Brain pericyte (primary cell): ENCODE measurements at regions not wholly inside any gene's neighbourhood (a gene's known extent, or its start where the extent isn't known, plus 50 kb on each side); places are given as distances from the start of the nearest gene placed in this dataset.

Experiments used
- DNase-seq: peaks from one replicate; pipeline ENCODE4 v3.0.0-alpha.2; 2012; ENCODE audit warnings: low read depth, low spot score

DNA sequence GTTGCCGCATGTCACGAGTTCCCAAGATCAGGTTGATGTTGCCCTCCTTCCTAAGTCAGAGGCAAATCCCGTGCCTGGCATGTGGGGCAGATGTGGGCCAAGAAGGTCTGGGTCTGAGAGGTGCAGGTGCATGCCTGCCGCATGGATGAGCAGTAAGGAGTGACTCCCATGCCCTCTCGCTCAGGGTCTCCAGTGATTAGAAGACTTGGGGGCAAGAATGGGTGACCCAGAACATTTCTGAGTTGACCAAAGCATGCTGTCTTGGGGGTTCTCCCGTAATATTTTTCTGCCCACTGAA, 120.6 kb upstream of the HDAC4 start:
- DNase-seq: no peak

DNA sequence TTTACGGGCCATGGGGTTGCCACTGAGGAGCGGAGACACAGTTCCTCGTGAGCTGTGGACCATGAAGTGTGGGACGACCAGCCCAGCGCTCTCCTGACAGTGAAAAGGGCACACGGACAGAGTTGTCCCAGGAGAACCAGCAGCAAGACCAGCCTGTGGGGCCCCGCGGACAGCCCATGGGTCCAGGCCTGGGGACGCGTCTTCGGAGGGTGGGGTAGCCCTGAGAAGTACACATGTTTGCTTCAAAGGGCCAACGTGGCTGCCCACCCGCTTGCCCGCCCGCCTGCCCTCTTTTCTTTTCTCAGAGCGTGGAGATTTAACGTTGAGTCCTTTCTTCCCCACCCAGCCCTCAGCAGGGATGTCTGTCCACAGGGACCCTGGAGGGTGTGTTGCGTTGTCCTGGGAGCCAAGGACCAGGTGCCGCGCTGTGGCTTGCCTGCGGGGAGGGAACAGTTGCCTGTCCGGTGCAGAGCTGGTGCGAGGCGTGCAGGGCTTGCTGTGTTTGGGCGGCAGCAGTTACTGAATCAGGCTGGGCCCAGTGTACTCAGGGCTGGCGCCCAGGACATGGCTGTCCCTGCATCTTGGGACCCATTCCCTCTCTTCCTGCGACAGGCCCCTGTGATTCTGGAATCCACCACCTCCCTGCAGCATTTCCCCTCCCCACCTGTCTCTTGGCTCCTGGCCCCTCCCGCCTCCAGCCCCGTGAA, 120.1 kb upstream of the HDAC4 start:
- DNase-seq: no peak

DNA sequence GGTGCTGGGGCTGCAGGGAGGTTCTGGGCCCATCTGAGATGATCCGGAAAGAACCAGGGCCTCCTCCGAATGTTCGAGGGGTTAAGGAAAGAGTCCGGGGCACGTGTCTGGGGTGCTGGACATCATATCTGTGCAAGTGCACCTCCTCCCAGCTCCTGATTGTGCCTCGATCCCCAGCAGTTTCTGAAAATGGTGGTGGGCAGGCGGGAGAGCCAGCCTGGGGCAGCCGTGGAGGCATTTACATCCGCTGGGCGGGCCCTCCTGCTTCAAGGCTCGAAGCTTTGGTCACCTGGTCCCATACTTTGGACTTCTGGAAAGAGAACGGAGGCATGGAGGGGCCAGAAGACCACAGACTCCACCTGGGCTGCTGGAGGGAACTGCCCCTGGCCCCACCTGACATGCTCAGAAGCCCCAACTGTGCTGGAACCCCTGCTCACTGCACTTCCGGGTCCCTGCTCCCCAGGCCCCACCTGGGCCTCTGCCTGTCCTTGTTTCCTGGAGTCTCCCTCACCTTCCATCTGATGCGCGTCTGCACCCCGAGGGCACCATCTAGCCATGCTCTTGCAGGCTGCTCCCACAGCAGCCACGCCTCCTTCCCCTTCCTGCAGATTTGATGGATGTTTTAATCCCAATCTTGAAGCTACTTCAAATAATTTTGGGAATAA, 119.2 kb upstream of the HDAC4 start:
- no peak for DNase-seq

DNA sequence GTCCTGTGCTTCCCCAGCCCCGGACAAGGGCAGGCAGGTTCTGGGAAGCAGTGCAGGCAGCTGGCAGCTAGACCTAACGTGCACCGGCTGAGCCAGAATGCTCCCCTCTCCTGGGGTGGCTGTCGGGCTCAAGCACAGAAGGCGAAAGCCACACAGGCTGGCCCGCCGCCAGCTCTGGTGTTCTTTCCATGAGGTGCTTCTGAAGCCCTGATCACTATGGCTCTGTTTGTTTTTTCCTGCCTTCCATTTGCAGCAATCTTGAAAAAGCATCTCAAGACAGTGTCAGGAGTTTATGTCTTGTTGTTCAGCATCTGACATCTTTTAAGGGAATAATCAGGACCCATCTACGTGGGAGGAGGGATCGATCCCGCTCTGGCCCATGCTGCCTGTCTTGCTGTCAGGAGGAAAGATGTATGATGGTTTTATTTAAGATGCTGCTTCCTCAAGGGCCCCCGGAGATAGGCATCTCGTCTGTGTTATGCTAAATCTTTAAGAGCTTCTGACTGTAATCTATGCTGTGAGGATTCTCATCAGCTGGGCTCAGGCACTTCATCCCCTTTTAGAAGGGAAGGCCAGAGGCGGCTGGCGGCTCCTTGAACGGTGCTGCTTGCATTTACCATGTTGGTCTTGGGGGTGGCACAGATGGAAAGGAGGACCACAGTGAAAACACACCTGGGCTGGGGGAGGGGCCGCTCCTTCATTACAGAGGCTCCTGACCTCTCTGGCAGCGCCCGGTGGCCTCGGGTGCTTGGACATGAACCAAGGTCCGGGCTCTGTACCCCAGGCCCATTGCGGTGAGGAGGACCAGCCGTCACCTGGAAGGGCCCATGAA, 118.5 kb upstream of the HDAC4 start:
- no peak for DNase-seq

DNA sequence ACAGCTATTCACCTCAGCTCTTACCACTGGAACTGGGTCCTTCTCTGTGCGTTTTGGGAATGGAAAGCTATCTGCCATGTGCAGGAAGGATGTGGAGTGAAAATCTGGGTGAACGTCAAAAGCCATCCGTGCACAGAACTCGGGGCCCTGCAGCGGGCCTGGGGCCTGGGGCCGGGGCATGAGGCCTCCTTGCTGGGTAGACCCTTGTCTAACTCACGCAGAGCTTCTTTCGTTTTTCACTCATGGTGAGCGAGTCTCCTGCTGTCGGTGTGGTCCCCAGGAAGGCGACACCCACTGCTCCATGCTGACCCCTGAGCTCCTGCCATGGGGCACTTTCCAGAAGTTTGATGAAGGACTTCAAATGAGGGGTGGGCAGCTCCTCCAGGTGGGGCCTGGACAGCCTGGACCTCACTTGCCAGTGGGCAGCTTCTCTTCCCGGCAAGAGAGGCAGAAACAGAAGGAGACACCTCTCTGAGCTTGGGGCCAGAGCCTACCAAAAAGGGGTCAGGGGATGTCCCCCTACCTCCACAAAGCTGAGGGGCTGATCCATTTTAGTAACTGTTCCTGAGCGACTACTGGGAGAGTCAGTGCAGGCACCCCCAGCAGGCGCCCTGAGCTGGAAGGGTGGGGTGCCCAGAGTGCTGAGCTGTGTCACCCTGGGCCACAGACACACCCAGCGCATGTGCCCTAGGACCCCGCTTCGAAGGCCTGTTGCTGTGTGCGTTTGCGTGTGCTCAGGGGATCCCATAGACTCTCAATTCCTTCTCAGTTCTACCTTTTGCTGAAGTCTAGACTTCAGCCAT, 117.7 kb upstream of the HDAC4 start:
- DNase-seq: no peak

DNA sequence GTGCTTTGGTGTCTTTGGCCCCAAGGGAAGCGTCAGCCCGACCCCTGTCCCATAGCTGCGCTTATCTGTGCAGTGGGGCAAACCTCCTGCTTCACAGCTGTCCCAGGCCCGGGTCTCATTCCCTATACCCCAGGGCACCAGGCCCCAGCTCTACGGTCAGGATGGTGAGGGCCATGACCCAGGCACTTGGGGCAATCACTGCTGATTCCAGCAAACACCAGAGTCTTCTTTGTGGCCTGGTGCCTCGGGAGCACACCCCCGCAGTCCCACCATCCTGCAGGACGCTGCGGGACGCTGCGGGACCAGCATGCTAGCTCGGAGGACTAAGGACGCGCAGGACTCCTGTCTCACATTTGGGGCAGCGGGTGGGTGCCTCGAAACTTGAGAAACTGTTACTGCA, 116.9 kb upstream of the HDAC4 start:
- DNase-seq: no peak

DNA sequence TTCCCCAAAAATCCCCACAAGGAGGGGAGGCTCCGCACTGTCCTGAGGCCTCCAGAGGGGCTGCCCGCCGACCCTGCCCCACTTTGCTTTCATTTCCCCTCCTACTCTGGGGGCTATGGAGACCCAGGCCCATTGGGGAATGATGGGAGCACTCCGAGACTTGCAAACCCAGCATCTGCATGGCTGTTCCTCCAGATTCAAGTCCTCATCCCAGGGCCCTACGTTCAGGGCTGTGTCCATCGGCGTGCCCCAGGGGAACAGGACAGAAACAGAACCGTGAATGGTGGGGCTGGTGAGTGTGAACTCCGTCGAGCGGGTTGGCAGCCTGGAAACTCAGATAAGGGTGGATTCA, 116.1 kb upstream of the HDAC4 start:
- no peak for DNase-seq

DNA sequence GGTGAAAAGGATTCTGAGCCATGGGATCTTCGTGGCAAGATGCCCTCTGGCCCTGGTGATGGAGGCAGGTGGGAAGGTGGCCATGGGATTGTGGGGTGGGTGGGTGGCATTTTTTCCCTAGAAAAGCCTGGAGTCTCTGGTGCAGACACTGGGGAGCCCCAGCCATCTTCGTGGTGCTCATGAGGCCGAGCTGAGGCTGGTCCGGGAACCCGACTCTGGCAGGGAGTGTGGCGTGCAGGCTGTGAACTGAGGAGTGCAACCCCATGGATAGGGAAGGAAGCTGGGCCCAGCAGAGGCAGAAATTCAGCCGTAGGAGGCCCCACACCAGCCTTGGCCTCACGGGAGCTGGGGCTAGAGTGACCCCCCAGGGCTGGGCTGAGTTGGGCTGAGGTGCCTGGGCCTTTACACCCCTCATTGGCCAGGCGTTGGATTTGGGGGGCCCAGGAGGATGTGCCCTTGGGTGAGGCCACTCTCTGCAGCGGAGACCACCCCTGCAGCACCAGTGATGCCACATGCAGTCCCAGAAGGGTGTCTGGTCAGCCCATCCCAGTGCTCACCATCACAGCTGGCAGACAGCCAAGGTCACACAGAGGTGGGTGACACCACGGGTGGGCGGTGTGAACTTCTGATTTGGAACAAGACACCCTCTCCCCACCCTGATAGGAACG, 115.6 kb upstream of the HDAC4 start:
- no peak for DNase-seq

DNA sequence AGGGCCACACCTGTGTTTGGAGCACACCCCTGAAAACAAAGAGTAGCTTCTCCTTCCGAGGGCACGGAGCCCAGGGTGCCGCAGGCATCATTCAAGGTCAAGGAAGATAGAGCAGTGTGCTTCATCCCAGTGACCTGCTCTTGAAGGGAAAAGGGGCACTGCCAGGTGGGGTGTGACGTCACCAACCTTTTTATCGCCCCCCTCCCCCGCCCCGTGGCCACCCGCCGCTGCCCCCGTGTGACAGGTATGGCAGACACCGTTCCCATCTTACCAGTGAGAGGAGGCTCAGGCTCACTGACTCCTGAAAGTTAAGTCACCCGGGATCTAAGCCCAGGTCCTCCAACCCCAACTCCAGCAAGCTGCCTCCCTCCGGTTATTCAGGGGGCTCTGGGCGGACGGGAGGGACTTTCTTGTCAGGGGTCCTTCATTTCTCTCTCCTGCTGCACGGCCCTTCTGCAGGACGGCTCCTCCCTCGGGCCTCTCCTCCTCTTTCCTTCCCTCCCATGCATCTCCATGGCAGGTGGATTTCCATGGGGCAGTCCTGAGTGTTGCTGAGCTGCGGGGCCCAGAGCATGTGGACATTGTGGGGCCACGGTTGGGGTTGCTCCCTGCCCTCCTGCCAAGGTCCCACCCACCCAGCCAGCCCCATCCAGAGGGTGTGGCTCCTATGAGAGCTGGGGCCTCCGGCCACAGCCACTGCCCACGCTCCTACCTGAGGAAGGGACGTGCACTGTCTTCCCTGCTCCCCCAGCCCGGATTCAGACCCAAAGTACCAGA, 114.1 kb upstream of the HDAC4 start:
- DNase-seq: no peak

DNA sequence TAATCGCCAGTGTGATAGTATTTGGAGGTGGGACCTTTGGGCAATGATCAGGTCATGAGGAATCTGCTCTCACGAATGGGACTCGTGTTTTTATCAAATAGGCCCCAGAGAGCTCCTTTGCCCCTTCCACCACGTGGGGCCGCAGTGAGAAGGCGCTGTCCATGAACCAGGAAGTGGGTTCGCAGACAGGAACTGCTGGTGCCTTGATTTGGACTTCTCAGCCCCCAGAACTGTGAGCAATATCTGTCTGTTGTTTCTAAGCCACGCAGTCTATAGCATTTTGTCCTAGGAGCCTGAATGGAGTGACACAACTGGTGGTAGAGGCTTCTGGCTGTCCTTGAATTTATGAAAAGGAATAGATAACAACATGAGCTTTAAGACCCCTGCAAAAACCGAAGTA, 111.2 kb upstream of the HDAC4 start:
- no peak for DNase-seq

DNA sequence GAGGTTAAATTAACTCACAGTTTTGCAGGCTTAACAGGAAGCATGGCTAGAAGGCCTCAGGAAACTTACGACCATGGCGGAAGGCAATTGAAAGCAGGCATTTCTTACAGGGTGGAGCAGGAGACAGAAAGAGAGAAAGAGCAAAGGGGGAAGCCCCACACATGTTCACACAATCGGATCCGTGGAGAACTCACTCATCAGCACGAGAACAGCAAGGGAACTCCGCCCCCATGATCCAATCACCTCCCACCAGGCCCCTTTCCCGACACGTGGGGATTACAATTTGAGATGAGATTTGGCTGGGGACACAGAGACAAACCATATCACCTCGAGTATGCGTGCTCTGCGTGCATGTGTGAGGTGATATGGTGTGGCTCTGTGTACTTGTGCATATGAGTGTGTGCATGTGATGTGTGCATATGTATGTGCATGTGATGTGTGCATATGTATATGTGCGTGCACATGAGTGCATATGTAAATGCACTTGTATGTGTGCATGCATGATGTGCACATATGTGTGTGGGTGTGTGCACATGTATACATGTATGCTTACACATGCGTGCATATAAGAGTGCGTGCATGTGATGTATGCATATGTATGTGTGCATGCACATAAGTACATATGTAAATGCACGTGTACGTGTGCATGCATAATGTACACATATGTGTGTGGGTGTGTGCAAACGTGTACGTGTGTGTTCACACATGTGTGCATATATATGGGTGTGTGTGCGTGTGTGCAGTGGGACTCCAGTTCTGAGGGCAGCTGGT, 108.7 kb upstream of the HDAC4 start:
- DNase-seq: no peak

DNA sequence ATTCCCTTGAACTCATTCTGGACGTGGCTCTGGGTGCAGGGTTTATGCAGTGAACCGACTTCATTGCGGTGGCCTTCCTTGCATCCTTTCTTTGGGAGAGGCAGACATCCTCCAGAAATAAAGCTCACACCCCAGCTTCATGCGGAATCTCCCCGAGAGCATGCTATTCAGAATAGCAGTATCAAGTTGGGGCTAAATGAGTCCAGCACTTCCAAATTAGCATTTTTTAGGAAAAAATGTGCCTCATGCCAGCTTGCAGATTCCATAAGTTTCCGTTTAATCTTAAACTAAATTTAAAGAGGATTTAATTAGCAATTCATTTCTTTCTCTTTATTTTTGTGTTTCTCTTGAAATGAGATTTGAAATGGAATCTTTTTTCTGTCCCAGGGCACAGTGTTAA, 107.4 kb upstream of the HDAC4 start:
- no peak for DNase-seq

DNA sequence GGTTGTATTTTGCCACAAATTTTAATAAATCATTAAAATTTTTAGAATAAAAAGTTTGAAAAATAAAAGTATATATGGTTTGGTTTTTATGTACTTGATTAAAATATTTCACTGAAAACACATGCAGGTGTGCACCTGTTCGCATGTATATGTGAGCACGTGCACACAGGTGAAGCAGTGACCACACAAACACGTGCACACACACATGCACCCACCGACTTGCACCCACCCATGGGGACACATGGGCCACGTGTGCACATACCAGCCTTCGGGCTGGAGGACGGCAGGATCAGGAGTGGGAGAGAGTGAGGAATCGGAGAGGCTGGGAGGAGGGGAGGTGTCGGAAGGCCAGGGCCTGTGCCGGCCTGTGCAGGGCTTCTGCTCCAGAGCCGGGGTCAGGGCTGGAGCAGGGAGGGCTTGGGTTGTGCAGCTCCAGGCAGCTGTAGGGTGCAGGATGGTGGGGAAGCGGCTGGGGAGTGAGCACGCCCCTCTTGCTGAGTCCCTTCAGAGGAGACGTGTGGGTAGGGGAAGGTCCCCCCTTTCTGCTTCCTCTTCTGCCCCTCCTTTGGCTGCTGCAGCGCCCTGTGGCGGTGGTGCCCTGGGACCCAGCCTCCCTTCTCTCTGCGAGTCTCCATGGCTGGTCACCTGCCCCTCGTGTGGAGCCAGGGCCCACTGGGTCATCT, 106.9 kb upstream of the HDAC4 start:
- DNase-seq: no peak

DNA sequence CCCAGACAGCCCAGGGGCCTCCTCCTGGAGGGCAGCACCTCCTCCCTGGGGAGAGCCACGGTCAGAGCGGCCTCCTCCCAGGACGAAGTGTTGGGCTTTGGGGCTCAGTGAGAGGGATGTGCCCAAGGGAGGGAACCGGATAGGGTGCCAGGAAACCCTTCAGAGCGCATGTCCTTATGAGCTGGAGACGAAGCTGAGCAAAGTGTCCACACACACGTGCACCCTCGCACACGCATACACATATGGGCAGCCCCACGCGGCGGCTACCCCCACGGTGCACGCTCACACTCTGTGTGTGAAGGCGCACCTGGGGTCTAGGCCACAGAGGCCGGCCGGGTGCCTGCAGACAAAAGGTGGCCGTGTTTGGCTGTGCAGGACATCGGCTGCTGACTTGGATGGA, 106.1 kb upstream of the HDAC4 start:
- DNase-seq: no peak

DNA sequence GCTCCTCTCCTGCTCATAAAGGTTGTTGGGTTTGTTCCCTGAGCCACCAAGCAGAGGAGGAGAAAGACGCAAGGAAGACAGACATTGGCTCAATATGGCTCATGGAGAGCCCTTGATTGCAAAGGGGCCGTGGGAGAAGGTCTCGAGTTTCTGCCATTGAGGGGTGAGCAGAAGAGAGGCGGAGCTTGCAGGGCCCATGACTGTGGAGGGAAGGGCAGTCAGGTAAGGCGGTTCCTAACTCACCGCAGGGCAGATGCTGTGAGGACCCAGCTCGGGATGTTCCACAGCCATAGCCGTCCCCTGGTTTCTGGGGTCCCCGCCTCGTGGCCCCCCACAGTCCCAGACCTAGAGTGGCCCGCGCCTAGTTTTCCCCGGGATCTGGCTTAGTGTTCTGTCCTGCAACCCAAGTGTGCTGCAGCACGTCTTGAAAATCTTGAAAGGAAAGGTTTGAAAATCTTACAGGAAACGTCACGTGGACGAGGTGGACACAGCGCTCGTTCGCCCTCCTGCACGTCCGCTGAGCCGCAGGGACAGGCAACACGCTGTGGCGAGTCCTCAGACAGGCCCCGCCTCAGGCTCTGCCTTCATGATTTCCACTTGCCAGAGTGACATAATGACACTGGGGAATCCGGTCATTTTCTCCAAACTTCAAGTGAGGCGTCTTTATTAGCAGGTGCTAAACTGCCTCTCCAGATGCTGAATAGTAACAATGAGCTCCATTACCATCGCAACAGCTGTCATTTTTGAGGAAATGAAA, 105.5 kb upstream of the HDAC4 start:
- no peak for DNase-seq

DNA sequence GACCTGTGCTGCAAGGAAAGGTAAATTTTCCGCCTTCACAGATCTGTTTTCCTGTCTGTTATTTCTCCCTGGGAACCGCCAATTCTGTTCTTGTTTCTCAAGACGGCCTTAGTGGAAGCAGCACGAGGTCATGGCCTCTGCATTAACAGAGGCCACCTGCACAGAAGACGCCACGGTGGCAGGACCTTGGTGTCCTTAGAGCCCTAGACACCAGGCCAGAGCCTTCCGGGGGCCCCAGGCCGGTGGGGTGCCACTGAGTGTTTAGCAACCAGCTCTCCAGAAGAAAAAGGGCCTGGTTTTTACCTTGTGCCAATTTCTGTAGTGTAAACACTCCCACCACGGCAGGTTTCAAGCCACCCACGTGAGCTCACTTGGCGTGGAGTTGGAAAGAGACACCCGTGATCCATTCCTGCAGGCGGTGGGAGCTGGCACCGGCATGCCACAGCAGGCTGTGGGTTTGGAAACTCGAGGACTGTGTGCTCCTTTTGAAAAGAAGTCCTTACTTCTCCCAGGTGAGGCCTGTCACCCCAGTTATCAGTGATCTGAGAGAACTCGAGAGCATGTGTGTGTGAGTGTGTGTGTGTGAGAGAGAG, 103.9 kb upstream of the HDAC4 start:
- DNase-seq: no peak

DNA sequence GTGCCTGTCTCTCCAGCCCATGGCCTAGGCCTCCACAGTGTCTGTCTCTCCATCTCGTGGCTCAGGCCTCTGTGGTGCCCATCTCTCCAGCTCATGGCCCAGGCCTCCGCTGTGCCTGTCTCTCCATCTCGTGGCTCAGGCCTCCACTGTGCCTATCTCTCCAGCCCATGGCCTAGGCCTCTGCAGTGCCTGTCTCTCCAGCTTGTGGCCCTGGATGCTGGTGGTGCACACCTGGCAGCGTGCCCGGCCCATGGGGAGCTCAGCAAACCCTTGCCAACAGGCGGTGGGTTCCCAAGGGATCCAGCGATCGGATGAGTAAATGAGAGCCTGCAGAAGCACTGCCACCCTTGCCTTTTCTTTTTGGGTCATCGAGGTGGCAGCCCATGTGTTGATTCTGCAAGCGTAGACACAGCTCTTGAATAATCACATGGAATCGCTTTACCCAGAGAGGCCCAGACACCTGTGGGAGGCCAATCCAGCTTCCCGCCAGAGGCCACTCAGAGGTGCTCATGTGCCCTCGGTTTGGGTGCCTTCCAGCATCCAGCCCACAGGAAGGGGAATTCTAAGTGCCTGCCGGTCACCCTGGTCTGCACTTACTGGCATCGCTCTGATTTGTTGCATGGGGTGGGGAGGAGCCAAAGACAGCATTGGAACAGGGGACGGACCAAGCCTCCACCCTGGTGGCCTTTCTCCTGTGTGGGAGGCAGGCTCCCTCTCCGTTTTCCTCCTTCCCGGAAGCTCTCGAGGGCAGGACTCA, 101.8 kb upstream of the HDAC4 start:
- DNase-seq: no peak
